GM21723 (cell line): ENCODE measurements at regions not wholly inside any gene's neighbourhood (a gene's known extent, or its start where the extent isn't known, plus 50 kb on each side); places are given as distances from the start of the nearest gene placed in this dataset.

Experiments
- ATAC-seq: cut with Tn5 transposase; IDR thresholded peaks from one replicate; pipeline ENCODE4 v1.9.1; 2021; ENCODE audit warnings: mild to moderate bottlenecking, moderate library complexity; ENCODE audit not compliant: unreplicated experiment

GRCh38 chr6:14791526-14791925 is 454.3 kb upstream of the JARID2 start:
- ATAC-seq, result no peak

DNA sequence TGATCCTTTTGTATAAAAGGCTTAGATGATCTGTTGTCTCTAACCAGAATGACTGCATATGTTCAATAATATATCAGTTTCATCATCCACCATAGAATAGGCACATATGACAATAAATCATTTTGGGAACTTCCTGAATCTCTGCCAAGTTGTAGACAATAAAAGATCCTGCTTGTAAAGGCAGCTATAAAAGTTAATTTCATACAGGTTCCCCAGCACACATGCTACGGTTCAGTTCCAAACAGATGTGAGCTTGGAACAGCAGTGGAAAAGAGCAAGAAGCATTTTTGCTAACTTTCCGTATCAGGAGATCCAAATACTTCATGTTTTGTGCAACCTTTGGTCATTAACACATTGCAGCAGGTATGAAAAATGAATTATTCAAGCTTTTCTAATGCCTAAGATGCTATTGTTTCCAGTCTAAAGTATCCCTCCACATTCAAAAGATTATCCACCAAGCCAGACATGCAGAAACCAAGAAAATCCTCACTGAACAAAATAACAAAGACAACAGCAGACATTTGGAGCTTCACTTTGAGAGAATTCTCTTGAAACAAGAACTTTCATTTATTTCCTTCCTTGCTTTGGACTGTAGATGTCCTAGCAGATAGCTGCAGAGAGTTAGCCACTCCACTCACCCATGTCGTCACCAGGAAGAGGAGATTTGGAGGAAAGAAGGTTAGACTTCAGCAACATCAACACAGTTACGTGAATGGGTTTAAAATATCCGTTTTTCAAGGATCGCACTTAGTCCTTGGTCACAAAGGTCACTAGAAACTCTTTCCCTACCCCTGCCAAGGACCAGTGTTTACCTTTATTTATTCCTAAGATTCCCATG is 453.5 kb upstream of the JARID2 start:
- no peak for ATAC-seq

GRCh38 chr6:14795451-14795850 is 450.4 kb upstream of the JARID2 start:
- ATAC-seq, result no peak

- no peak for ATAC-seq
Measured at GRCh38 chr6:14796974-14797762, 448.7 kb upstream of the JARID2 start.

DNA sequence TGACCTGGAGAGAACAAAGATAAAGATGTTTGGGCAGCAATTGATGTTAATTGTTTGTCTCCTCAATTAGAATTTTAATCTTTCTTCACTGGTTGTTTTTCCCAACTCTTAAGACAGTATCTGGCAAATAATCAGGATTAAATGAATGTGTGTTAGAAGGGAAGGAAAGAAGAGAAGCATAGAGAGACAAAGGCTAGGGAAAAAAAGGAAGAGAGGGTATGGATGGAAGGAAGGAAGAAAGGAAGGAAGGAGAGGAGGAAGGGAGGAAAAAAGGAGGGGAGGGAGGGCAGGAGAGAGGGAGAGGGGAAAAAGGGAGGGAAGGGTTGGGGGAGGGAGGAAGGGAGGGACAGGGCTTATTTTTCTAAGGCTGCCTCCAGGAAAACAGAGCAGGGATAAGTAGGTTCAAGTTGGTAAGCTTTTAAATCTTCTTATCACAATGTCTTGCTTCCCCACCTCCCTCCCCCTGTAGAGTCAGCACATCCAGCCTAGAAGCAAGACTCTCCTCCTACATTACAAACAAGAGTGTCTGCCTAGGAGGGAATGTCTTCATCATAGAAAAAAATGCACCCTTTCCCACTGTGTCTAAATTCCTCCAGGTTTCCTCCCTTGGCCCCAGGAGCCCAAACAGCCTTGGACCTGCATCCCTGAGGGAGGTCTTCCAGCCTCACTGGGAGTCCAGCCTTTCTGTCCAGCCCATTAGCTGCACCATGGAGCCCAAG is 447.8 kb upstream of the JARID2 start:
- ATAC-seq, result no peak

DNA sequence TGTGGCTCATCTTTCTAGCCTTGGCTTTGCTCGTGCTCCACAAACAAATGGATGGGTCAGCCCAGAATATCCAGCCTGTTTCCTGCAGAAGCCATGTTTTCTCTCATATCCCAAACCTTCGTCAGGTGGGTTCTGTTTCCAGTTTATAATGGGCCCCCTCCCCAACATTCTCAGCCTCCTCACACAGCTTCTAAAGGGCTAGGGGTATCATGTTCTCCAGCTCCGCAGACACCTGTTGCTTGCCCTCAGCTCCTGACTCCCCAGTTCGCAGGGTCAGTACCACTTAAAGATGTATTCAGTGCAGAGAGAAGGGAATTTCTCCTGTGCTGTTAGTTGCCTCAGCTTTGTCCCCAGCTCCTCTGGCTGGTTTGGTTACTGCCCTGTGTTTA is 447.3 kb upstream of the JARID2 start:
- no peak for ATAC-seq

DNA sequence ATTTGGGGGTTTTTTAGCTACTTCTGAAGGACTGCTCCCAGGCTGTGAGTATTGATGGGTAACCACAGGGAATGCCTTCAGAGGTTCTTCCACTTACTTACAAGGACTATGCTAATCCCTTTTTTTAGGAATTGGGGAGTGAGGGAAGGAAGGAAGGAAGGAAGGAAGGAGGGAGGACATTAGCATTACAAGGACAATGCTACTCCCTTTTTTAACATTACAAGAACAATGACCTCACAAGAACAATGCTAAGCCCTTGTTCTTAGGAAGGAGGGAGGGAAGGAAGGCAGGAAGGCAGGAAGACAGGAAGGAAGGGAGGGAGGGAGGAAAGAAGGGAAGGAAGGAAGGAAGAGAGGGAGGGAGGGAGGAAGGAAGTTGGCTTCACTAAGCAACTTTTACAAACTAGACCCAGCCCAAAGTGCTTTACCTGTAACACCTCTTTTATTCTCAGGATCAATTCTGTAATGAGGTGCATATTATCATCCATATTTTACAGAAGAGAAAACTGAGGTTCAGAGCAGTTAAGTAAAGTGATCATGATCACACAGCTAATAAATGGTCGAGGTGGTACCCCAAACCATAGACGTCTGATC is 446.8 kb upstream of the JARID2 start:
- ATAC-seq, result no peak

DNA sequence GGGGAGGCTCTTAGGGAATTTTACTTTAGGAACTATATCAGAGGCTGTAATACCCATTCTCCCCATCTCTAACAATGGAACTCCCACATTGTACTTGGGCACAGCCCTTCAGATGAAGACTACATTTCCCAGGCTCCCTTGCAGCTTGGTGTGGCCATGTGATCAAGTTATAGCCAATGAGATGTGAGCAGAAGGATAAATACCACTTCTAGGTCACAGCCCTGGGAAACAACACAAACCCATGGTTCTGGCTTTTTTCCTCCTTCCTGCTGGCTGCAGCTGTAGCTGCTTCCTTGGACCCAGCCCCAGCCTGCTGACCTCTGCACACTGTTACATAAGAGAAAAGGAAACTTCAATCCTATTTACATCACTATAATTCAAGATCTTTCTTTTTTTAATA is 445.9 kb upstream of the JARID2 start:
- peak; percentile 67 for ATAC-seq

GRCh38 chr6:14802514-14803160 is 443.2 kb upstream of the JARID2 start:
- no peak for ATAC-seq

GRCh38 chr6:14804001-14804784 is 441.7 kb upstream of the JARID2 start:
- no peak for ATAC-seq

DNA sequence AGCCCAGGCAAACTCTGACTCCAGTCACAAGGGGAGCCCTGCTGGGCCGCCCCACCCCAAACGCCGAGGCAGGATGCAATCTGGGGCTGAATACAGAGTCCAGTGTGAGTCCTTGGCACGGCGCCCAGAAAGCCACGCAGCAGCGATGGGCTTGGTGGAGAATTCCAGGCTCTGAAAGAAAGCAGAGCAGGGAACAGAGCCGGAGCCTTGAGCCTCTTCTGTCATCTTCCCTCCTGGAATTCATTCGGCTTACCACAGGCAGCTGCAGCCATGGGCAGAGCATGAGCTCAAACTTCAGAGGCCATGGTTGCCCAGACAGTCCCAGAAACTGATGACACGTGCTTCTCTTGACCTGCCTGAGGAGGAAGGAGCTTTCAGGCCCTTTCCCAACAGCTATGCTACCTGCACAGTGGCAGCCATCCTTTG is 441.1 kb upstream of the JARID2 start:
- no peak for ATAC-seq

DNA sequence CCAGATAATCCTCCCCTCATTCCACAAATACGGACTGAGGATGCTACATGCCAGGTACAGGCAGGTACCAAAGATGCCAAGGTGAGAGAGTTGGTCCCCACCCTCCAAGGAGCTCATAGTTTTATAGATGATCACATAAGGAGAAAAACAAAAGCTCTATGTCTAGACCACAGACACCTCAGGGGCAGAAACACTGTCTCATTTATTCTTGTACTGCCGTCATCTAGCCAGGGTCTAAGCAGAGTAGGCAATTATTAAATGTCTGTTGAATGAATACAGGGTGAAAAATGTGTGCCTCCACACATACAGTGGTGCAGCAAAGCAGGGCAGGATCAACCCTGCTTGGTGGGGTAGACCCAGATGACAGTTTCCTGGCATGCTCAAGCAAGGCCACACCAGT is 439.8 kb upstream of the JARID2 start:
- no peak for ATAC-seq

- ATAC-seq, result no peak
Measured at GRCh38 chr6:14807130-14807529, 438.7 kb upstream of the JARID2 start.

DNA sequence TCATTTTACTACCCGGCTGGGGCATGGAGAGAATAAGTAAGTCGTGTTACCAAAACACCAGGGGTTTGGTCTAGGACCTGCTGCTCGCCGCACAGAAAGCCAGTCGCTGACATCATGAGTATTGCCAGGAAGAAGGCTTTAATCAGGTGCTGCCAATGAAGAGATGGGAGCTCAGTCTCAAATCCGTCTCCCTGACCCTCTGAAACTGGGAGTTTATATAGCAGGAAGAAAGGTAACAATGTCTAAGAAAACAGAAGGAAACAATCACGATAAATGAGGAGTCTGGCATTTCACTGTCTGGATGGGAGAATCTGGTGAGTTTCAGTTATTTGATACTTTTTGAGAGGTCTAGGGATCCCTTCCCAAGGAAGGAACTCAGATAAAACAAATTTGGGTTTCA is 437.9 kb upstream of the JARID2 start:
- no peak for ATAC-seq

- no peak for ATAC-seq
Measured at GRCh38 chr6:14810021-14810420, 435.8 kb upstream of the JARID2 start.

DNA sequence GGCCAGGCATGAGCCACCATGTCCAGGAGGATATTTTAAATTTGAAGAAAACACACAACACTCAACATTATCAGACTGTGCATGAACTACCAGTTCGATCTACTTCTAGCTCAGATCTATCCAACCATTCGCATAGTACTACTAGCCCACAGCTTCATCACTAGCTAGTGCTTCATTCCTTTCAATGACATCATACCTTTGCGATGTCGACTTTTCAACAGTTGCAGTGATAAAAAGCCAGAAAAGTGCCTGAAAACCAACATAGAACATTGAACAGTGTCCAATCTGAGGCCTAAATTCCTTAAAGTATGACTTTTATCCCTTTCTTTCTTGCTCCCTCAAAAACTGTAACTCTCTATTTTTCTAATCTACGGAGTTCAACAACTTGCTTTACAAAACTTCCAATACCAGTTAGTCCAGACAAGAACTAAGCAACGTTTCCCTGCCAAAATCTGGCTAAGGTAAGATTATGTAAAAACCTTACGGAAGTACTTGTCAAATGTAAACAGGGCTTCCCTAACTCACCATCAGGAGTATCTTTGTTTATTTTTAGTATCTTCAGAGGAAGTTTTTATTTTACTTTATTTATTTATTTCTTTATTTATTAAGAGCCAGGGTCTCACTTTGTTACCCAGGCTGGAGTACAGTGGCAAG is 434.0 kb upstream of the JARID2 start:
- ATAC-seq, result no peak

DNA sequence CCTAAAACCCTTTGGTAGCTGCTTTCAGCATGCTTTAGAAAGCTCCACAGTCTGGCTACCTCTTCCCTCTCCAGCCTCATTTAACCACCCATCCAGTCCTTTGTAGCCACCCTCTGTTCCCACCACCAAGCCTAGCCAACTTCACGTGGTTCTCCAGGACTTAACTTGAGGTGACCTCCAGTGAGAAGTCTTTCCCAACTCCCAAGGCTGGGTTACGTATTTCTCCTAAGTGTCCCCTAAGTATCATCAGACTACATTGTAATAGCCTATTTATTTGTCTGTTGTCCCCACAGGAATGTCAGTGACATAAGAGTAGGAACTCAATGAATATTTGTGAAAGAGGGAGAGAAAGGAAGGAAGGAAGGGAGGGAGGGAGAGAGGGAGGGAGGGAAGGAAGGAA is 431.9 kb upstream of the JARID2 start:
- no peak for ATAC-seq

DNA sequence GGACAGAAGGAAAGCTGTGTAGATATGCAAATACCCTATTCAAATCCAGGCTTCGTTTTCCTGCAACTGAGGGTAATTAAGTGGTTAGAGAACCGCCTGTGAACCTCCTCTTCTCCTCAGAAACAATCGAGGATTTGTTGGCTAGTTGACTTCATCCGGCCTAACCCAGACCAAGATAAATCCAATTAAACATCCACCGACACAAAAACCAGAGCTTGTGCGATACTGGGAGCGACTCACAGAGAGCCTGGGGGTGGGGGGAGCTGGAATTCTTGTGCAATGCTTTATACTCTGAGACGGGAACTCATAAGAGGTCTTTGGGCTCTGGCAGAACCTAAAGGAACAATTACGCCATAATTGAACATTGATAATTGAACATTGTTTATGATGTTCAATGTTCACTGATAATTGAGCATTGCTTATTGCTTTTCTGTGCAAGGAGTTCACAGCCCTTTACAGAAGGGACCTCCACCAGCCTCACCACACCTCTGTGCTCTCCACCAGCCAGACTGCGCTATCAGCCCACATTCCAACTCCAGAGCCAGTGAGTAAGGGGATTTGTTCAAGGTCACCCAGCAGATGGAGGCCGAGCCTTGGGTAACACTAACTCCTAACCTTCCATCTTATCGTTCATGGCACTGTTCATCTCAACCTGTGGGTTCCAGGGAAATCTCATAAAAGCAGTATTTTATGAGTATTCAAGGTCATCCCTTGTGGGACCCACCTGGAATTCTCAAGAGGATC is 429.6 kb upstream of the JARID2 start:
- no peak for ATAC-seq

DNA sequence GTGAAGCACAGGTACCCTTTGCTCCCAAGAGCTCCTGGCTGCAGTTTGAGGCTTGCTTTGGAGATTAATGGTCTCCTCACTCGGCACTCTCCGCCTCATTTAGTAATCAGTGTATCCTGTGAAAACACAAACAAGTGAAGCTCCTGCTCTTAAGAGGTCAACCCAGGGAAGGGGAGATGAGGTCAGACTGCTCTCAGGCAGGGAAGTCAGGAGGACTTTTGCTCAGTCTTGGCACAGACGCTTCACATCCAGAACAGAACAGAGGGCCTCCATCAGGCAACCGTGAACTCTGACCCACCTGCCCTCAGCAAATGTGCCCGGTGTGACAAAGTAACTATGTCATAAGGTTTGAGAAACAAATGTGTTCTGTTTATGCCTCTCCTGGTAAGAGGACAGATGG is 428.8 kb upstream of the JARID2 start:
- no peak for ATAC-seq
